Gastrocnemius medialis (tissue), 4 donors: ENCODE measurements at regions not wholly inside any gene's neighbourhood (a gene's known extent, or its start where the extent isn't known, plus 50 kb on each side); places are given as distances from the start of the nearest gene placed in this dataset.

Experiments used
- CTCF ChIP-seq, 5 experiments: fragments of 450-650 bp in 3 of 5; fragments of 200-600 bp in 2 of 5; sonication (generic) in 2 of 5; IDR thresholded peaks in 4 of 5; conservative IDR thresholded peaks in 1 of 5; 1 replicate in 4 of 5; 2 replicates in 1 of 5; pipeline ENCODE4 v1.5.1; 2016 to 2019; ENCODE audit warnings: antibody characterized with exemption in 5 of 5, mild to moderate bottlenecking in 3 of 5, moderate library complexity in 3 of 5
- POLR2A ChIP-seq, 2 donors: fragments of 450-650 bp; IDR thresholded peaks; one replicate each; pipeline ENCODE4 v1.6.1; 2017; ENCODE audit warnings: antibody characterized with exemption in 2 of 2, mild to moderate bottlenecking in 2 of 2, moderate library complexity in 2 of 2

- TF ChIP-seq CTCF (IDR thresholded peaks at IDR 0.05 in 4 of 5, conservative IDR thresholded peaks at IDR 0.05 in 1 of 5): no peak
- no peak for TF ChIP-seq POLR2A (IDR thresholded peaks at IDR 0.05)
These were observed 76.5 kb upstream of the HPCAL1 start for GRCh38 chr2:10226038-10226724.
